ENCODE measurements at regions not wholly inside any gene's neighbourhood (a gene's known extent, or its start where the extent isn't known, plus 50 kb on each side); places are given as distances from the start of the nearest gene placed in this dataset.

- Mint-ChIP-seq H3K9me3 (peaks cover 6% of the 10 kb centered on the region), H3K27me3 (ENCODE audit: low read depth) (no peaks in the 10 kb centered on the region), H3K27ac (0 out of 2 replicates have a peak overlapping the region, but pooled peaks have one; percentile 7), H3K36me3 (no peaks in the 10 kb centered on the region), H3K4me1 (peaks cover 45% of the 10 kb centered on the region), H3K4me3 (no peak overlapping the region)
- ChIA-PET CTCF (interaction anchor here (1.1 to 2.7 kb wide), 4 partner anchors 13 to 167 kb away, joined by 3 to 12 read pairs (median 4); no protein-coding TSS in a partner anchor), POLR2A (interaction anchor here (0.7 kb wide), 1 partner anchor 25 kb away, joined by 3 read pairs; no protein-coding TSS in a partner anchor)
- DNase-seq (ENCODE audit: low spot score) (no peak), ATAC-seq (no peak)
- TF ChIP-seq ZMAT4 (CRISPR knock-in tag; IDR thresholded peaks at IDR 0.05) (no peak), E2F1 (CRISPR knock-in tag; IDR thresholded peaks at IDR 0.05) (no peak), ZNF532 (CRISPR knock-in tag; IDR thresholded peaks at IDR 0.05; ENCODE audit: borderline replicate concordance) (no peak), TP53 (CRISPR knock-in tag; IDR thresholded peaks at IDR 0.05) (no peak), STAT6 (CRISPR knock-in tag; conservative IDR thresholded peaks at IDR 0.05; ENCODE audit: low read depth) (no peak), E2F5 (CRISPR knock-in tag; IDR thresholded peaks at IDR 0.05) (no peak), IRF1 (CRISPR knock-in tag; IDR thresholded peaks at IDR 0.05) (no peak), NFYB (CRISPR knock-in tag; conservative IDR thresholded peaks at IDR 0.05; ENCODE audit: low read depth) (no peak), GABPB1 (CRISPR knock-in tag; IDR thresholded peaks at IDR 0.05) (no peak), MLX (CRISPR knock-in tag; IDR thresholded peaks at IDR 0.05) (no peak), ZNF425 (CRISPR knock-in tag; conservative IDR thresholded peaks at IDR 0.05) (no peak), USF1 (CRISPR knock-in tag; IDR thresholded peaks at IDR 0.05) (no peak), FOXP4 (CRISPR knock-in tag; IDR thresholded peaks at IDR 0.05) (no peak), ZNF671 (CRISPR knock-in tag; IDR thresholded peaks at IDR 0.05) (no peak), MYBL2 (CRISPR knock-in tag; IDR thresholded peaks at IDR 0.05) (no peak), HMGA2 (CRISPR knock-in tag; IDR thresholded peaks at IDR 0.05) (no peak), ZNF317 (CRISPR knock-in tag; IDR thresholded peaks at IDR 0.05; ENCODE audit: borderline replicate concordance, low read depth) (no peak), ATF6 (CRISPR knock-in tag; IDR thresholded peaks at IDR 0.05) (no peak), TEAD4 (CRISPR knock-in tag; IDR thresholded peaks at IDR 0.05) (no peak)
Observed at GRCh38 chr2:204312105-204312504, 233.2 kb upstream of the PARD3B start.
